ENCODE measurements at regions not wholly inside any gene's neighbourhood (a gene's known extent, or its start where the extent isn't known, plus 50 kb on each side); places are given as distances from the start of the nearest gene placed in this dataset.

DNA sequence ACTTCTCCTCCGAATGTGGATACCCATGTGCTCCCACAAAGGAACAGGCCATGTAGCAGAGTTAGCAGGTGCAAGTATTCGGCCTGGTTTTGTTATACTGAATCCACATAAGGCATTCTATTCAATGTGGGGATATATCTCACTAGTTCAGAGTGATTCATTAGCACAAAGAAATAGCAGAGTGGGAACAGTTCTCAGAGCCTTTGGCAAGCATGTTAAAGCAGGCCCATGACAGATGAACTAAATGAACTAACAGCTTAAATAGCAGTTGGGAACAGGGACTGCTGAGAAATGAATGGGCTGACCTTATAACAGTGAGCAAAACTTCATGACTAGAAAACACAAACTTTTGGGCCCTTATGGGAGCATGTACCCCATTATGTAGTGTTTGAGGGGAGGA is 352.0 kb downstream of the FLRT2 start:
- DNase-seq: no peak
- TF ChIP-seq, protein P1, sequence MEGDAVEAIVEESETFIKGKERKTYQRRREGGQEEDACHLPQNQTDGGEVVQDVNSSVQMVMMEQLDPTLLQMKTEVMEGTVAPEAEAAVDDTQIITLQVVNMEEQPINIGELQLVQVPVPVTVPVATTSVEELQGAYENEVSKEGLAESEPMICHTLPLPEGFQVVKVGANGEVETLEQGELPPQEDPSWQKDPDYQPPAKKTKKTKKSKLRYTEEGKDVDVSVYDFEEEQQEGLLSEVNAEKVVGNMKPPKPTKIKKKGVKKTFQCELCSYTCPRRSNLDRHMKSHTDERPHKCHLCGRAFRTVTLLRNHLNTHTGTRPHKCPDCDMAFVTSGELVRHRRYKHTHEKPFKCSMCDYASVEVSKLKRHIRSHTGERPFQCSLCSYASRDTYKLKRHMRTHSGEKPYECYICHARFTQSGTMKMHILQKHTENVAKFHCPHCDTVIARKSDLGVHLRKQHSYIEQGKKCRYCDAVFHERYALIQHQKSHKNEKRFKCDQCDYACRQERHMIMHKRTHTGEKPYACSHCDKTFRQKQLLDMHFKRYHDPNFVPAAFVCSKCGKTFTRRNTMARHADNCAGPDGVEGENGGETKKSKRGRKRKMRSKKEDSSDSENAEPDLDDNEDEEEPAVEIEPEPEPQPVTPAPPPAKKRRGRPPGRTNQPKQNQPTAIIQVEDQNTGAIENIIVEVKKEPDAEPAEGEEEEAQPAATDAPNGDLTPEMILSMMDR (IDR thresholded peaks at IDR 0.05; ENCODE audit: borderline replicate concordance): no peak
- Histone ChIP-seq H3K4me1 (no peaks in the 10 kb centered on the region), H3K4me3 (no peak overlapping the region), H3K27ac (replicated peaks) (no peak overlapping the region), H3K36me3 (no peaks in the 10 kb centered on the region), H3K9me3 (replicated peaks) (no peaks in the 10 kb centered on the region), H3K27me3 (ENCODE audit: low read depth) (no peaks in the 10 kb centered on the region)
- intact Hi-C loops (cut with micrococcal nuclease): no loop called here

DNA sequence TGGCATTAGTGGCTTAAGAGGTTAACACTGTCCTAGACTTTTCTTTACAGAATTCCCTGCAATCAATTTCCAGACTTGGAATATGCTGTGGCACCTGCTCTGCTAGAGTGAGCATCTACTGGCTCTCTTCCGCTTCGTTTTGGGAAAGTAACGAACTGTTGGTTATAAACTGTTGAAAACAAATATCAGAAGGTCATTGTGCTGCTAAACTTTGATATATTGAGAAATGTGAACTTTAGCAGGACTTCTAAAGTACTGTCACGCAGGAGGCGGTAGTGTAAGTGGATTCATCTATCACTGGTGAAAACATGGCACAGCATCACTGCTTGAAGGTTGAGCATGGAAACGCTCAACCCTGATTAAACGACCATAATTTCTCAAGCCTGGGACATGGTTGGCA is 348.9 kb downstream of the FLRT2 start:
- no peaks in the 10 kb centered on the region for H3K36me3 ChIP-seq
- H3K27ac ChIP-seq (replicated peaks): no peak overlapping the region
- intact Hi-C loops (cut with micrococcal nuclease): no loop called here
- DNase-seq: no peak
- H3K4me1 ChIP-seq: no peaks in the 10 kb centered on the region
- TF ChIP-seq, protein P1 (IDR thresholded peaks at IDR 0.05; ENCODE audit: borderline replicate concordance): no peak
- no peaks in the 10 kb centered on the region for H3K9me3 ChIP-seq (replicated peaks)
- no peaks in the 10 kb centered on the region for H3K27me3 ChIP-seq (ENCODE audit: low read depth)
- H3K4me3 ChIP-seq: no peak overlapping the region

DNA sequence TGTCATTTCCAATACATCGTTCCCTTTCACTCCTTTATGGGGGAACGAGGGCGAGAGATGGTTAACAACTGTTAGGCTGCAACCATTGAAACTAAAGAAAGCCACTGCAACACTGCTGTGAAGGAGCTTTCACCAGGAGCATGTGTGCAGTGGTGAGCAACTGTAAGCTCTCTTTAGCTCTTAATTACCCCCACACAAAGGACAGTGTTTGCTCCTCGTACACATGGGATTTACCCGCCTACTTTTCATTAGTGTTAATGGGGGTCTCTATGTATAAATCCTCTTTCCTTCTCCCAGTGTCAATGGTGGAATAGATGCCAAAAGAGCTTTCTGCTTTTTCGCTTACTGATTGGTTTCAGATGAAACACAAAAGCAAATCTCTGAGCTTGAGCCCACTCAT is 343.1 kb downstream of the FLRT2 start:
- intact Hi-C loops (cut with micrococcal nuclease): no loop called here
- no peak for DNase-seq
- no peaks in the 10 kb centered on the region for H3K36me3 ChIP-seq
- no peaks in the 10 kb centered on the region for H3K27me3 ChIP-seq (ENCODE audit: low read depth)
- no peak overlapping the region for H3K4me3 ChIP-seq
- H3K27ac ChIP-seq (replicated peaks): no peak overlapping the region
- H3K4me1 ChIP-seq: no peaks in the 10 kb centered on the region
- TF ChIP-seq, protein P1 (IDR thresholded peaks at IDR 0.05; ENCODE audit: borderline replicate concordance): no peak
- H3K9me3 ChIP-seq (replicated peaks): no peaks in the 10 kb centered on the region

- no peak for DNase-seq
Measured at GRCh38 chr14:85867450-85867849, 337.5 kb downstream of the FLRT2 start.

GRCh38 chr14:85865701-85866100 is 335.8 kb downstream of the FLRT2 start:
- Histone ChIP-seq H3K4me1 (no peaks in the 10 kb centered on the region), H3K36me3 (no peaks in the 10 kb centered on the region), H3K9me3 (replicated peaks) (no peaks in the 10 kb centered on the region), H3K4me3 (no peak overlapping the region), H3K27me3 (ENCODE audit: low read depth) (no peaks in the 10 kb centered on the region), H3K27ac (replicated peaks) (no peak overlapping the region)
- intact Hi-C loops (cut with micrococcal nuclease): no loop called here
- TF ChIP-seq, protein P1 (IDR thresholded peaks at IDR 0.05; ENCODE audit: borderline replicate concordance): no peak
- DNase-seq: no peak

More at GRCh38 chr14:85867450-85867849, 337.5 kb downstream of the FLRT2 start:
- Histone ChIP-seq H3K4me1 (no peaks in the 10 kb centered on the region), H3K4me3 (no peak overlapping the region), H3K27me3 (ENCODE audit: low read depth) (no peaks in the 10 kb centered on the region), H3K9me3 (replicated peaks) (no peaks in the 10 kb centered on the region), H3K27ac (replicated peaks) (no peak overlapping the region), H3K36me3 (no peaks in the 10 kb centered on the region)
- TF ChIP-seq, protein P1 (IDR thresholded peaks at IDR 0.05; ENCODE audit: borderline replicate concordance): no peak
- intact Hi-C loops (cut with micrococcal nuclease): no loop called here

DNA sequence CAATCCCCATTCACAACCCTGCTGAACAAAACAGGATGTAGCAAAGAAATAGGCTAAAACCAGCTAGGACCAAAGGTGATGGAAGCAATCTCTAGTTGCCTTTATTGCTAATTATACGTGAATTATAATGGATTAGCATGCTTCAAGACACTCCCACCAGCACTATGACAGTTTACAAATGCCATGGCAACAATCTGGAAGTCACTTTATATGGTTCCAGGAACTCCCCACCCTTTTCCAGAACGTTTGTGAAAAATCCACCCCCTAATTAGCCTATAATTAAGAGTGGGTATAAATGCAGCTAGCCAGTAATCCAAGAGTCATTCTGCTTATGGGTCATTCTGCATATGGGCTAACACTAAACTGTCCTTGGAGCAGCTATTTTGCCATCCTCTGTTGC is 328.7 kb downstream of the FLRT2 start:
- H3K4me3 ChIP-seq: no peak overlapping the region
- intact Hi-C loops (cut with micrococcal nuclease): no loop called here
- no peaks in the 10 kb centered on the region for H3K9me3 ChIP-seq (replicated peaks)
- H3K36me3 ChIP-seq: no peaks in the 10 kb centered on the region
- no peak overlapping the region for H3K27ac ChIP-seq (replicated peaks)
- TF ChIP-seq, protein P1 (IDR thresholded peaks at IDR 0.05; ENCODE audit: borderline replicate concordance): no peak
- H3K4me1 ChIP-seq: no peaks in the 10 kb centered on the region
- H3K27me3 ChIP-seq (ENCODE audit: low read depth): no peaks in the 10 kb centered on the region
- no peak for DNase-seq
